ENCODE measurements at regions not wholly inside any gene's neighbourhood (a gene's known extent, or its start where the extent isn't known, plus 50 kb on each side); places are given as distances from the start of the nearest gene placed in this dataset.
A peak's percentile ranks its signal among the peaks of the same experiment; 100 is the strongest.
"Not testable (repeated sequence)": the region's sequence is repeated elsewhere in the genome, so short reads cannot be mapped to it uniquely, and the experiment has no call there.

DNA sequence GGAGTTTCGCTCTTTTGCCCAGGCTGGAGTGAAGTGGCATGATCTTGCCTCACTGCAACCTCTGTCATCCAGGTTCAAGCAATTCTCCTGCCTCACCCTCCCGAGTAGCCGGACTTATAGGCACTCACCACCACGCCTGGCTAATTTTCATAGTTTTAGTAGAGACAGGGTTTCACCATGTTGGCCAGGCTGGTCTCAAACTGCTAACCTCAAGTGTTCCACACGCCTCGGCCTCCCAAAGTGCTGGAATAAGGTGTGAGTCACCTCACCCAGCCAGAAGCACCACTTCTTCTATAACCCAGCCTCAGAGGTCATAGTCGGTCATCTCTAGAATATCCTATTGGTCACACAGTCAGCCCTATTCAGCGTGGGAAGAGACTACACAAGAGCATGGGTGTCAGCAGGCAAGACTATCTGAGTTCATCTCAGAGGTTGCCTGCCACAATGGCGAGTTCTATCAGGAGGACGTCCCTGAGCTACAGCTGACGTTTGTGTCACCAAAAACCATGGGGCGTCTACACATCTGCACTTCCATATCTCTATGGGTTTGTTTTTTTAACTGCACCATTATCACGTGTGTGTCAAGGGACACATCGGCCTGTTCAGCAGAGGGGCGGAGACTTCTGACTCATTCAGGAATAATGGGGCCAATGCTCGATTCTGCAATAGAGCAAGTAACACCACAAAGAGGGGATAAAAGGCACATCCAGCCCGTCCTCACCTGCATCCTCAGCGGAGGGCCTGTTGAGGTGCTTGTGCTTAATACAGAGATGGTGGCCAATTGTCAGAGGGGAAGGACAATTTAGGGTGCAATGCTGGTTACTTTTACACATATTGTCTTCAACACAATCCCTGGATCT is 256.3 kb upstream of the IRF2BP2 start:
- DNase-seq (ENCODE audit: low spot score): peak; percentile 90

- no peak for DNase-seq (ENCODE audit: low spot score)
Measured at GRCh38 chr1:234865171-234866006, 255.4 kb upstream of the IRF2BP2 start.

DNA sequence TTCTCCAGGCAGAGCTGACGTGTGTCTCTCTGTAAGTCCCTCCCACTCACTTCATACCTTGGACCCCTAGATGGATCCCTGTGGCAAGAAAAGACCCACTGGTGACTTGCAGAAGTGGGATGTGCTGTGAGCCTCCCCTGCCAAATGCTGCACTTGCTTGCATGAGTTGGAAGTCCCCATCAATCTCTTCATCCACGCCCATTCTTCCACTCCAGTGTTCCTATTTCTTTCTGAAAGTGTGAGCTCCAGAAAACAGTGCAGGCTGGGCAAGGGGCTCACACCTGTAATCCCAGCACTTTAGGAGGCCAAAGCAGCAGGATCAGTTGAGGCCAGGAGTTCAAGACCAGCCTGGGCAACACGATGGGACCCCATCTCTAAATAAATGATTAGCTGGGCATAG is 254.1 kb upstream of the IRF2BP2 start:
- DNase-seq (ENCODE audit: low spot score): no peak

- no peak for DNase-seq (ENCODE audit: low spot score)
Measured at GRCh38 chr1:234863551-234863971, 253.6 kb upstream of the IRF2BP2 start.

DNA sequence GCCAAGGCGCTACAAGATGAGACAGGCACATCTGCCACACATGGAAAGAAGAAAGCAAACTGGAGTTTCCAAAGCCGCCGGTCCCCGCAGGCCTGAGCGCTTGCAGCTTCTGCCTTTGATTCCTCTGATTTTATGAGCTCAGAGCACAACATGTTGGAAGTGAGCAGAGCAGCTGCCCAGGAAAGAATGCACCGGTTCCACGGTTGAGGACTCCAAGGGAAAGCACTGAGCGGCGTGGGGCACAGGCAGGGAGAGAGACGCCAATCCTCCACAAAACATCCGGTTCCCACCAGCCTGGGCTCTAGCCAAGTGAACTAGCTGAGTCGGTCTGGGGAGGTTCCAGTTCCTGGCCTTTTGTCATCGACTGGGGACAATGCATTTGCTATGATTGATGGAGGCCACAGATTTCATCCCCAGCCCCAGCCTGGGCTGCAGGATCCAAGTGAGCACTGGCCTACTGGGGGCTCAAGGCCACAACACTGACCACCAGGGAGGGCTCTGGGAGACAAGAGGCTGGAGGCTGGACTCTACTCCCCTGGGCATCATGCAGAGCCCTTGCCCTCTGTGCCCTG is 253.1 kb upstream of the IRF2BP2 start:
- DNase-seq (ENCODE audit: low spot score): no peak

DNA sequence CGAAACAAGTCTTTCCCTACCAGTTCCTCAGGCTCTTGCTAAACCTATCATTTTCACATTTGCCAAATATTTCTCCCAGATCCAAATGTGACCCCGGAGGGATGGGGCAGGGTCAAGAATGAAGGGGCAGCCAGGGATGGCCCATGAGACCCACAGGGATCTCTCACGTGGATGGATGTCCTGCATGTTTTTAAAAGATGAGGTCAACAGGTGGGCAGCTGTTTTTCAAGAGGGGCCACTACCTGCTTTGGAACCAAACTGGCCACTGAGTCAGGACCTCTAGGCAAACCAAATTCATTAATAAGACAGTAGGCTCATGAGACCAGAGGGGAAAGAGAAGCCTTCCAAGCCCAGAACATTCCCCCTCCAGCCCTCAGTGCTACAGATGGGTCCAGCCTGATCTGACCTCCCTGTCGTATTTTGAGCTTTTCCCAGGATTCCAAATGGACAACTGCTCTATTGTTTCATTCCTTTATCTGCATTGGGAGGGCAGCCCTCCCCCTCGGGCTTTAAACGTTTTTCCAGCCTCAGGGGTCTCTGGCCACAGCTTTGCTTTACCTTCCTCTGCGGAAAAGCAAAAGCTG is 252.5 kb upstream of the IRF2BP2 start:
- no peak for DNase-seq (ENCODE audit: low spot score)

- DNase-seq (ENCODE audit: low spot score): no peak
Measured at GRCh38 chr1:234861761-234862160, 251.8 kb upstream of the IRF2BP2 start.

DNA sequence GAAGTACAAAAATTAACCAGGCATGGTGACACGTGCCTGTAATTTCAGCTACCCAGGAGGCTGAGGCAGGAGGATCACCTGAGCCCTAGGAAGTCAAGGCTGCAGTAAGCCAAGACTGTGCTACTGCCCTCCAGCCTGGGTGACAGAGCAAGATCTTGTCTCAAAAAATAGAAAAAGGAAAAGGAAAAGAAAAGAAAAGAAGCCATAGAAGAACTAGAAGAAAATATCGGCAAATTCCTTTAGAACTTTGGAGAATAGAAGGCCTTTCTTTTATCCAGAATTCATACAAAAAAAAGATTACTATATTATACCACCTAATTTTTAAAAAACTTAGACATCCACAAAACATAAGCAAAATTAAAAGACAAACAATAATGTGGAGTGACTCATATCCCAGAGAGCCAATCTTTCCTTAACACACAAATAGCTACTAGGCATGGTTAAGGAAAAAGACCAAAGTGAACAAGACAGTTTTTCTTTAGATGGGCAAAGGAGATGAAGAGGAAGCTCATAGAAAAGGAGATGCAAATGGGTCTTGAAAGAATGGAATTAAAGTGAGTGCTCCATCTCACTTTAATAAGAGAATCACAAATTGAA is 251.1 kb upstream of the IRF2BP2 start:
- DNase-seq (ENCODE audit: low spot score): no peak

DNA sequence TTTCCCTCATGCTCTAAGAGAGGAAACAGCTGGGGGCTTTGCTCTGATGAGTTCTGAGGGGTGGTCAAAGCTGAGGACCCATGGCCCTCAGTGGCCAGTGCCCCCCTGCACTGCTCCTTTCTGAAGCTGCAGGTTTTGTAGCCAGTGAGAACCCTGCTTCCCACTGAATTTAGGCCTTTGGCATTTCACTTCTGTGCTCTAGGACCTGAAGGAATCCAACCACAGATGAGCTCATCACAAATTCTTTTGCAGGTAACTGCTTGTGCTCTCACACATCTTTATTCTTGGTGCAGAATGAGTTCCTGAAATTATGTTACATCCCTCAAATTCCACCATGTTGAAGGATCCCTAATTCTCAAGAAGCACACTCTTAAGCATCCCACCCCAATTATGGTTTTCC is 248.7 kb upstream of the IRF2BP2 start:
- no peak for DNase-seq (ENCODE audit: low spot score)

DNA sequence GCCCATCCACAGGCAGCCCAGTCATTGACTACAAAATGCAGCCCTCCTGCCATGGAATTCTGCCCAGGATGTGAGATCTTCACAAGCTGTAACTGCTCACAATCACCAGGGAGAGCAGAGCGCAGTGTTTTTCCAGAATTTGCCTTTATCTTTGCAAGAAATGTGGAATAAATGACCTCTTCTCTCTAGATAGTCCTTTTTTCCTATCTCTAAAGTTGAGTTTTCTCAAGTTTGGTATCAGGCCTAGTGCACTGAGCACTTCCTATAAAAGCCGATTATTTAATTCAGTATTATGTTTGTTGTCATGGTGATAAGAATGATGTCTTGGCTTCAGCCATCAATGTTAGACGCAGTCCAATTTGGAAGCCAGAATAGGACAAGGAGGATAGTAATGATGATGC is 246.9 kb upstream of the IRF2BP2 start:
- no peak for DNase-seq (ENCODE audit: low spot score)

DNA sequence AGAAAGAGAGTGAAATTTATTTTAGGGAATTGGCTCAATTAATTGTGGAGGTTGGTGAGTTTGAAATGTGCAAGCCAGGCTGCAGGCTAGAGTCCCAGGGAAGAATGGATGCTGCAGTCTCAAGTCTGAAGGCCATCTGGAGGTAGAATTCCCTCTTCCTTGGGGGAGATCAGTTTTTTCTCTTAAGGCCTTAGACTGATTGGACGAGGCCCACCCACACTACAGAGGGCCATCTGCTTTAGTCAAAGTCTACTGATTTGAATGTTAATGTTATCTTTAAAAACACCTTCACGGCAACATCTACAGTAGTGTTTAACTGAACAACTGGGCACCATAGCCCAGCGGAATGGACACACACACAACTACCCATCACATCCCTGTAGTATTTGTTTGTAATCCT is 245.9 kb upstream of the IRF2BP2 start:
- DNase-seq (ENCODE audit: low spot score): no peak

- no peak for DNase-seq (ENCODE audit: low spot score)
Measured at GRCh38 chr1:234854645-234855039, 244.7 kb upstream of the IRF2BP2 start.

- no peak for DNase-seq (ENCODE audit: low spot score)
Measured at GRCh38 chr1:234853906-234854644, 244.1 kb upstream of the IRF2BP2 start.

- DNase-seq (ENCODE audit: low spot score): no peak
Measured at GRCh38 chr1:234852659-234853058, 242.7 kb upstream of the IRF2BP2 start.

- no peak for DNase-seq (ENCODE audit: low spot score)
Measured at GRCh38 chr1:234851450-234852438, 241.8 kb upstream of the IRF2BP2 start.

- DNase-seq (ENCODE audit: low spot score): no peak
Measured at GRCh38 chr1:234849832-234850231, 239.9 kb upstream of the IRF2BP2 start.

- peak; percentile 84 for DNase-seq (ENCODE audit: low spot score)
Measured at GRCh38 chr1:234848972-234849649, 239.1 kb upstream of the IRF2BP2 start.

DNA sequence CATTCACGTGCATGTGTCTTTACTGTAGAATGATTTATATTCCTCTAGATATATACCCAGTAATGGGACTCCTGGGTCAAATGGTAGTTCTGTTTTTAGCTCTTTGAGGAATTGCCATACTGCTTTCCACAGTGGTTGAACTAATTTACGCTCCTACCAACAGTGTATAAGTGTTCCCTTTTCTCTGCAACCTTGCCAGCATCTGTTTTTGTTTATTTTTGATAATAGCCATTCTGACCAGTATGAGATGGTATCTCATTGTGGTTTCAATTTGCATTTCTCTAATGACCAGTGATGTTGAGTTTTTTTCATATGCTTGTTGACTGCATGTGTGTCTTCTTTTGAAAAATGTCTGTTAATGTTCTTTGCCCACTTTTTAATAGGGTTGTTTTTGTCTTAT is 236.8 kb upstream of the IRF2BP2 start:
- not testable (repeated sequence) for DNase-seq (ENCODE audit: low spot score)

- DNase-seq (ENCODE audit: low spot score): no peak
Measured at GRCh38 chr1:234845836-234846235, 235.9 kb upstream of the IRF2BP2 start.

All from H4 (cell line).